ENCODE measurements at regions not wholly inside any gene's neighbourhood (a gene's known extent, or its start where the extent isn't known, plus 50 kb on each side); places are given as distances from the start of the nearest gene placed in this dataset.
A peak's percentile ranks its signal among the peaks of the same experiment; 100 is the strongest.
"Not testable (repeated sequence)": the region's sequence is repeated elsewhere in the genome, so short reads cannot be mapped to it uniquely, and the experiment has no call there.

DNA sequence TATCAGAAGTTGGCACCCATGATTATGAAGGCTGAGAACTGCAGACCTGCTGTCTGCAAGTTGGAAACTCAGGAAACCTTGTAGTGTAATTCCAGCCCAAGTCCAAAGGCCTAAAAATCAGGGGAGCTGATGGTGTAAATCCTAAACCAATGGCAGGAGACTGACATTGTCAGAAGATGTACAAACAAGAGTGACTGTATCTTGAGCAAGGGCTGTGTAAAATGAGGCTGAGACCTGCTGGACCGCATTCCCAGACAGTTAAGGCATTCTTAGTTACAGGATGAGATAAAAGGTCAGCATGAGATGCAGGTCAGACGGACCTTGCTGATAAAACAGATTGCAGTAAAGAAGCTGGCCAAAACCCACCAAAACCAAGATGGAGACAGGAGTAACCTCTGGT is 147.7 kb downstream of the COG6 start:
- DNase-seq = no peak

DNA sequence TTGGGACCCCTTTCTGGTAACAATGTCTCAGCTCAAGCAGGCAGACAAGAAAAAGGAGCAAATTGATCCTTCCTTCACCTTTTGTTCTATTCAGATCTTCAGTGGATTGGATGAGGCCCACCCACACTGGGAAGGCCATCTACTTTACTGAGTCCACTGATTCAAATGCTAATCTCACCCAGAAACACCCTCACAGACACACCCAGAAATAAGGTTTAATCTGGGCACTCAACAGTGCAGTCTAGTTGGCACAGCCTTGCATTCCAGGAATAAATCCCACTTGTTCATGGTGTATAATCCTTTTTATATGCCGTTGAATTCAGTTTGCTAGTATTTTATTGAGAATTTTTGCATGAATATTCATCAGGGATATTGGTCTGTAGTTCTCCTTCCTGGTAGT is 148.4 kb downstream of the COG6 start:
- no peak for DNase-seq

DNA sequence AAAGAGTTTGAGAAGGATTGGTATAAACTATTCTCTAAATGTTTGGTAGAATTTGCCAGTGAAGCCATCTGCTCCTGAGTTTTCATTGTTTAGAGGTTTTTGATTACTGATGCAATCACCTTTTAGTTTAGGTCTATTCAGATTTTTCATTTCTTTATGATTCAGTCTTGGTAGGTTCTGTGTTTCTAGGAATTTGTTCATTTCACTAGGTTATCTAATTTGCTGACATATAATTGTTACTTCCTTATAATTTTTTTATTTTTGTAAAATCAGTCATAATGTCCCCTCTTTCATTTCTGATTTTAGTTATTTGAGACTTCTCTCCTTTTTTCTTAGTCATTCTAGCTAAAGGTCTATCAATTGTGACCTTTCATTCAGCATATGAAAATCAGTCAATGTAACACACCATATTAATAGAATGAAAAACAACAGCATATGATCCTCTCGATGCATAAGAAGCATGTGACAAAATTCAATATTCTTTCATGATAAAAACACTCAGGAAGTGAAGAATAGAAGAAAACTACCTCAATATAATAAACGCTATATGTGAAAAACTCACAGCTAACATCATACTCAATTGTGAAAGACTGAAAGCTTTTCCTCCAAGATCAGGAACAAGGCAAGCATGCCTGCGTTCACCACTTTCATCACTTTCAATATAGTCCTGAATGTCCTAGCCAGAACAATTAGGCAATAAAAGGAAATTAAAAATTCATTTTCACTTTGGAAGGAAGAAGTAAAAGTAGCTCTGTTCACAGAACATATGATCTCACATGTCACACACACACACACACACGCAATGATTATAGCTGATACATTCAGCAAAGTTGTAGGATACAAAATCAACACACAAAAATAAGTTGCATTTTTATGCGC is 149.1 kb downstream of the COG6 start:
- no peak for DNase-seq

DNA sequence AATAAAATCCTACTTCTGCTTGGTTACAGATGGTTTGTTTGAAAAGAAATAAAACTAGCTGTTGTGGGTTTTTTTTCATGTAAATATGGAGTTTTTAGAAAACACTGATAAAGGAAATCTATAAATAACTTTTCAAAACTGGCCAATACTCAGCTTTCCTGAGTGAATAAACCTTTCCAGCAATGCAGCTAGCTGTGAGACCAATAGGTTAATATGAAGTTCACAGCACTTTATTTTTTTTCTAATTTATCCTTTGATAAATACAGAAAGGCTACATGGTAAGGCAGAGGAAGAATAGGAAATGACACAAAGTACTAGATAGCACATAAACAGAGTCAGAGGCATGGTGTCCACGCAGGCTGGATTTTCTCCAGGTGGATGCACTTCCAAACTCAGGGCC is 154.0 kb downstream of the COG6 start:
- DNase-seq = no peak

DNA sequence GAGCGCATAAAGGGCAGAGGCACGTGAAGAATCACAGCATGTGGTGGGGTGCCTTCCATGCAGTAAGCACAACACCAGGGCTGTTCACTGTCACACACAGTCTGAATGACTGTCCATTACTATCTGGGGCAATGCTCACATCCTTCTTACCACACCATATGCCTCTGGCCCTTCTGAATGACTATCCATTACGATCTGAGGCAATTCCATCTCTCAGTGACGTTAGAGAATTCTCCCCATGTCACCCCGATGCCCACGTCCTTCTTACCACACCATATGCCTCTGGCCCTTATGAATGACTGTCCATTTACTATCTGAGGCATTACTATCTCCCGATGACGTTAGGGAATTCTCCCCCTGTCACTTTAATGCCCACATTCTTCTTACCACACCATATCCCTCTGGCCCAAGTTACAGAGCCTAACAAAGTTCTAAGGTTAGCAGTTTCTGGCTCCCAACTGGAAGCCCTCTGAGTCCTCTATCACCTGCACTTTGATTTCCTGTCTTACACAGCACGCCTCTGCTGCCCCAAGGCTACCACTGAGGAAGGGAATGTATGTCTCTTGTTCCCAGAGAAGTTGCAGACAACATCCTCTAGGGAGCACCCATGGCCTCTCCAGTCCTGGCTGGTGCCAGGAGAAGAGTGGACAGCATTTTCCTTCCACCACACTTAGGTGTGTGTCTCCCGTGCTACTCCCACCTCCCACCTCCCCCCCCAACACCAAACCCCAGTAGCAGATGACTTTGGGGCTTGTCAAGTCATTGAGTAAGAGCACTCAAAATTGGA is 154.8 kb downstream of the COG6 start:
- no peak for DNase-seq

DNA sequence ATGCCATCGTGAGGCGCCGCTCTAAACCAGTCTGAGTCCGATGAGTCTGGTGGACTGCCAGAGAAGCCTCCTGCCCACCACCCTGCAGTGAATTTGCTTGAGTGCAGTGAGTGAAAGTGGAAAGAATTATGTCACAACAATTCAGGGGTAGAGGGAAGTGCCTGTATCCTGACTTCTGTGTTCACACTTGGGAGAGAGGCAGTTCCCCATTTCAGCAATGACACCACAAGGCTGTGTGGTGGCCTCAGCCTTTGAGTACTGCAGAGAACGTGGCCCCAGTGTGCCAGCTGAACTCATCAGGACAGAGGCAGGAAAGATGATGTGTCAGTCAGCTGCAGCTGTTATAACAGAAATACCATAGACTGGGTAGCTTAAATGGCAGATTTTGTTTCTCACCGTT is 155.6 kb downstream of the COG6 start:
- no peak for DNase-seq

DNA sequence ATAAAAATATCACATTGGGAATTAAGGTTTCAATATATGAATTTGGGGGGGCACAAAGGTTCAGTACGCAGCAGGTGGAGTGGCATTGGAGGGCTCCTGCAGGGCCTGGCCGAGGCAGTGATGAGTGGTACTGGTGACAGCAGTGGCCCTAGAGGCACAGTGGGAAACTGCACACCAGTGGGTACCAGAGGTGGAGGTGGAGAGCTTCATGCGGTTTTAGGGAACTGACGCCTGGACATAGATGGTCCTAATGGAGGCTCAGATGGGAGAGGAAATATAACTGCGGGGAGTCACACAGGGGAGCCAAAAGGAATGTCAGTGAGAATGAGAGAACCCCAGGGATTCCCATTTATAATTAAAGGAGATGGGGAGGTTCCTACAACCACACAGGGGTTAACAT is 156.2 kb downstream of the COG6 start:
- no peak for DNase-seq

DNA sequence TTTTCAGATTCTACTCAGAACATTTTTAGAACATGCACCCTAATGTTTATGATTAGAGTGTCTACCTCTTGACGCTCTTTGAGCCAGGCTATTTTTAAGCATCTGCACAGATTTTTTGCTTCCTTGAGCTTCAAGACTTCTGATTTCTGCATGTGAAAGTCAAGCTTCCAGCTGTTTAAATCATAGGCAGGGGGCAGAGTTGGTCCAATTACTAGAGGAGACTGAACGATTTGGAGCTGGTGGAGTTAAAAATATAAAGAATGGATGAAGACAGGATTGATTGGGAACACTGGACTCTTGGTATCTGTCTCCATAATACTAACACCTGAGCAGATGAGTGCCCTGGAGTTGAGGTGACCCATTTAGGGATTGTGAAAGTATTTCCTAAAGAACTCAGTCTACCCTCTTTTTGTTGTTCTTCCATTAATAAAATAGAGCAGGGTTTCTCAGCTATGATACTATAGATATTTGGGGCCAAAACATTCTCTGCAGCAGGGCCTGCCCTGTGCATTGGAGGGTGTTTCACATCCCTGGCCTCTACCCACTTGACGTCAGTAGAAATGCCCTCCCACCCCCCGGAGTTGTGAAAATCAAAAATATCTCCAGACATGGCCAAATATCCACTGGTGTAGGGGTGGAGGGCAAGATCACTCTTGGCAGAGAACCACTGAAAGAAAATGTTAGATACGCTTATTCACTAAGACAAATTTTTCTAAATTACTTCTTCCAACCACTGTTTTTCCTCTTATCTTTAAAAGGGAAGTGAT is 160.1 kb downstream of the COG6 start:
- DNase-seq = no peak

DNA sequence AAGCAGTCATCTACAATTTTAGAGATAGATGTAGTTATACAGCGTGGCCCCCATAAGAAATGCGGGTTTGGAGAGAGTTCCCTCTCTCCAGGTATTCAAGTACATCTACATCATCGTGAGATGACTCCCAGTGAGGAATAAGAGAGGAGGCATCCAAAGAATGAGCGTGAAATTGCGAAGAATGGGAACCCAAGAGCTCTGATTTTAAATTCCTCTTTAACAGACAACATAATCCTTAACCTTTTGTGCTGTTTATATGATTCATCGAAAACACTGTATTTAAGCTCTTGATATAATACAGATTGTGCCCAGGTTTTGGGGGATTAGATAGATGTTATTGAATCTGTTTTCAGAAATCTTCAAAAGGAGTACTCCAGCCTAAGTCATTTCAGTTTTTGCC is 161.5 kb downstream of the COG6 start:
- DNase-seq = no peak

DNA sequence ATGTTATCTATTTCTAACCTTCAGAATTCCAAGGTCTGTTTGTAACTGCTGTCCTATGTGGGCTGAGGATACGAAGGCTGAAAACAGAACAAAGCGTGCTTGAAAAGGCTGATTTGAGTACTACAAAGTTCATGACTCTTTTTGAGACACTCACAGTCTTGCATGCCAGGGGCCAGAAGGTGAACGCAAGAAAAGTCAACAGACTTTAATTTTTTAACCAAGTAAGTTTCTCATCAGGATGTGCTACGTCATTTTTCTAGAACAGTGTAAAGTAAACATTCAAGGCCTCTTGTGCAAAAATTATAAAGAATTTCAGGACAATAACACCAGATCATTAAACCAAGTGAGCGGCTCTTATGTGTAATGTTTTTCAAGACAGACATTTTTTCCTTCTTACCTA is 163.5 kb downstream of the COG6 start:
- no peak for DNase-seq

DNA sequence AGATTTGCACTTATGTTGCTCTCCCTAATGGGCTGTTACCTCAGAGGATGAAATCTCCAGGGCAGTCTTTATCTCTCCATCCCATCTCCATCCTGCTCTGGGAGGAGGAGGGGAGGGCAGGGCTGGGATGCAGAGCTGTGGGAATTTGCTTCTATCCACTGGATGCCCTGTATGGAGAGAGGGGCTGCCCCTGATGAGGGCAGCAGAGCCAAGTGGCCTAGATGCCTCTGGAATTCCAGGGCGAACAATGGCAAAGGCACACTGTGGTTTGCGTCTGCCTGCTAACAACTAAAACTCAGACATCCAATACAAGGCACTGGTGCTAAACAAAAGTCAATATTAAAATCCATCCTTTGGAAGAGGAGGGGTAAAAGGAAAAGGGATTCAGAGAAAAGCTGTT is 165.1 kb downstream of the COG6 start:
- no peak for DNase-seq

DNA sequence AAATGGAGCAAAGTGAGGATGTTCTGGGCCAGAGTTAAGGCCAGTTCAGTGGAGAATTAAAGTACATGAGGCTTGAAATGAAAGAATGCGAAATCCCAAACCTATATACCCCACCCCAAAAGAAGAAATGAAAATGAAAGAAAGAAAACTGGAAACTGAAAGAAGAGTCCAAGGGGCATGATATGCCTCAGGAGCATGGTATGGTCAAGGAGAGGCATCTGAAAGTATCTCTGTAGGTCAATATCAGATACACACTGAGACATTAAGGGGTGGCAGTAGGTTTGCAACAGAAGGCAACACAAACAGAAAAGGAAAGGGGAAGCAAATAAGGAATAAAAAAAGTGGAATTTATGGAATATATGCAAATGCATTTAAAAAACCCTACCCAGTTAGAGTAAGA is 166.5 kb downstream of the COG6 start:
- no peak for DNase-seq

DNA sequence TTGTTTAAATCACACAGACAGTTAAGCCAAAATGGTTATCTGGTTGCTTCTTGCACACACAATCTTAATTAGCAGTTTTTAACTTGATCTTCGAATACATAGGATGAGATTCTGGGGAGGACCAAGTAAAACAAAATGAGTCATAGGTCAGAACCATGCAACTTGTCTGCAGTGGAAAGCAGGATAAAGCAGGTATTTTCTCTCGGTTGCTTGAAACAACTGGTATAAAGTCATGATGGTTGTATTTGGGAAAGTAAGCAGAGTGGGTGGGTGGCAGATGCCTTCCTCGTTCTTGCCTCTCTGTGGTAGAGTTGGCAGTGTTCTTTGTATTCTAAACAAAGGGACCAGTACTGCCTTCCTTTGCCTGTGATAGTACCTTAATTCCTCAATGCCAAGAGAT is 167.0 kb downstream of the COG6 start:
- DNase-seq = no peak

DNA sequence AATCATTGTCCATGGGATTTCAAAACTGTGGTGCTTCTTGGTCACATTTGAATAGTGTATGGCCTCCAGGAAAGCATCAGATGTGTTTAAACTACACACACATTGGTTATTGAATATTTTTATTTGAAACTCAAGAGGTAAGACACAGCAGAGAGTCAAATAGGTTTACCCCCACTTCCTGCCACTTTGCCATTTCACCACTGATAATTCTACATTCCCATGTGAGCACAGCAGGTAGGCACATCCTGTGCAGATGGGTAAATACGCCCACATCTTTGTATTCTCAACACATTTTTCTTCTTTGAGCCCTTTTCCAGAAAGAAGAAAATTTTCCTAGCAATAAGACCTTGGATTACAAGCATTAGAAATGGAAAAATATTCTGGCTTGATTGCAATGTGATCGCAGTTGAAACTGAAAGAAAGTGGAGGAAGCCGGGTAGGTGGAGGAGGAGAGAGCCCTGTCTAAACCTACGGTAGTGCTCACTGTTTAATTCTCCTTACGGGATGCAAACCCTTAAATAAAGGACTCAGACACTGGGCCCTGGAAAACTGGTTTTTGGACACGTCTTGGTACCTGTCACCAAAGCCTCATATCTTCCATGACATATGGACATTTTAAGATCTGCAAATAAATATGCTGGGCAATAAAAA is 167.7 kb downstream of the COG6 start:
- DNase-seq = no peak

DNA sequence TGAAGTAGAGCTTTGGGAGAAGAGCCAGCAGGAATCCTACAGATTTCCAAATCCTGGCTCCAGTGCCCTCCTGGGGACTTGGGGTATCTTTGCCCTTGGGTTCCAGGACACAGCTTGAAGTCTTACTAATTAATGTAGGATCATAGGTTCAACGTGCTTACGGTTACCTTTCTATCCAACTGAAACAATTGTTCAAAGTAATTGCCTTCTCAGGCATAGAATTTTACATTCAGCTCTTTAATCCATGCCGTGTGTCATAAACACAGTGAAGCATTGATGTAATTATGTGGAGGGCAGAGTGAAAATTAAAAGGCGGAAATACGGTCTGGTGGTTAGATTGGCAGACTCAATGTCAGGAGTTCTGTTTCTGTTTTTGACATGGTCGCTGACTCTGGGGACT is 170.4 kb downstream of the COG6 start:
- no peak for DNase-seq

DNA sequence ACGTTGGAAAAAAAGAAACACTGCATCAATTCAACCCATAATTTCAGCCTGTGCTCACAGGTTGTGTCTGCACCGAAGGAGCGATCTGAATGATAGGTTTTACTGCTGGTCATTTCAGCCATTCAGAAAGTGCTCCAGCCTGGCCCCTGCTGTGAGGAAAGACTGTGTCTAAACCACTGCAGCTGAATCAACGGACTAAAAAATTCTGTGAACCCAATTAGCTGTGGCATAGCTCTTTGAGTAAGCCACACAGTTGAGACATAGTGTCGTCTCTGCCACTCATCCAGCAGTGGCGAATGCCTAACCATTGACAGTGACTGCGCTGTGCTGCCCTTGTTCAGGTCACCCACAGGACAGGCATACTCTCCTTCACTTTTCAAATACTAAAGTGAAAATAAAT is 179.8 kb downstream of the COG6 start:
- no peak for DNase-seq

DNA sequence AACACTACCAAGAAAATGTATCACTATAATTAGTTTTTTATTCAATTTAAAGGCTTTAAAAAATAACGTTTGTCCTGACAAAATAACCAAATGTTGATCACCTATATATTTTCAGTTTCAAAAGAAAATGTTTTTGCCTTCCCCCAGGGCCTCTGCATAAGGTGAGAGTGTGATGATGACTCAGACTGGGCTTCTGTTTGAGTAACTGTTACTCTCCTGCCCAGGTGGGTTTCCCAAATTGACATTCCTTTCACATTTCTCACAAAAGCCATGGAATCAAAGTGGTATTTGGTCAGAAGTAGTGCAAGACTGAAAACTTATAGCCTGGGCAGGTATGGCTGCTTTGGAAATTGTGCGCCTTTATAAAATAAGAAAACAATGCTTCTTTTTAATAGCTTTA is 180.6 kb downstream of the COG6 start:
- no peak for DNase-seq

DNA sequence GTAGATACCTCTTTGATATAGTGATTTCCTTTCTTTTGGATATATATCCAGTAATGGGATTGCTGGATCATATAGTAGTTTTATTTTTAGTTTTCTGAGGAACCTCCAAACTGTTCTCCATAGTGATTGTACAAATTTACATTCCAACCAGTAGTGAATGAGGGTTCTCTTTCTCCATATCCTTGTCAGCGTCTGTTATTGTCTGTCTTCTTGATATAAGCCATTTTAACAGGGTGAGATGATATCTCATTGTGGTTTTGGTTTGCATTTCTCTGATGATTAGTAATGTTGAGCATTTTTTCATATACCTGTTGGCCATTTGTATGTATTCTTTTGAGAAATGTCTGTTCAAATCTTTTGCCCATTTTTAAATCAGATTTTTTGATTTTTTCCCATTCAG is 182.4 kb downstream of the COG6 start:
- DNase-seq = not testable (repeated sequence)

DNA sequence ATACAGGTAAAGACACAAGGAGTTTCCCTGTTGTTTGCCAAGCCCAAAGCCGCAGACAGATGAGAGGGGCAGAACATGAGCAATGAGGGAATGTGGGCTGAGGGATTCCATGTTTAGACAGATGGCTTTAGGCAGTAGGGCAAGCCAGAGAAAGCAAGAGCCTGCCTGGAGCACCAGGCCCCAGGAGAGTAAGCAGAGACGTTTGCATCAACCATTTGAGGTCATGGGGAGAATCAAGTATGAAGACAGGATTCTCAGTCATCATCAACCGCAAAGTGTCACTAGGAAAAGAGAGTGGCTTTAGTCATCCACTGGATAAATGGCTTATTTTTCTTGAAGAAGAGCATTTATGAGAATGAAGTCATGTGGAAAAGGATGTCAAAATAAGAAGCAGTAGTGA is 184.7 kb downstream of the COG6 start:
- DNase-seq = peak; percentile 47

DNA sequence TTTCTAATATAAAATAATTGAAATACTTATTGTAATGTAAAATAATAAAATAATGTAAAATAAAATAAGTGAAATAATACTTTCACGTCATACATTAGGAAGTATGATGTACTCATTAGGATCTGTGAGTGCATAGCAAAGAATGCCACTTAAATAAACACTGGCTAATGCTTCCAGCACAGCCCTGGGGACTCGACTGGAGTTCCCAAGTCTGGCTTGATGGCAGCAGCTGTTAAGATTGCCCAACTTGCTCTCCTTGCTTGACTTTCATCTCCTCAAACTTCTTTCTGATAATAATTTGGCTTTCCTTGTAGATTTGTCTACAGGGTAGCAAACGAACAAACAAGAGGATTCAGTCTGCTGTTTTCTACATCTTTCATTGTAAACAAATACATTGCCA is 191.9 kb downstream of the COG6 start:
- no peak for DNase-seq

DNA sequence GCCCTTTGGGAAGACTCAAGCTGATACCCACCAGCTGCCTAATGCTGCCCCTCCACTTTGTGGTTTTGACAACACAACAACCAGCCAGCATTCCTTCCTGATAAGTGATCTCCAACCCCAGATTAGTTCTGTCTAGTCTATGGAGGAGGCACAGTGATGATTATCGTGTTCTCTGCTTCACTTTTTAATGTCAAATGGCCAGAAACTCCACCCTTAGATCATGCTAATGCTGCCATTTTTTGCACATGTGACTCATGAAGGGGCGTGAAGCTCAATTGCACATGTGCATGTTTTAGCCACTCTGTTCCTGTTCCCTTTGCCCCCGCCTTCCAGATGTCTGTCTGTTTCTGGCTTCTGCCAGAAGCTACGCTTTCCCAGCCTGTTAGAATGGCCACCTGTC is 199.8 kb downstream of the COG6 start:
- DNase-seq = no peak

DNA sequence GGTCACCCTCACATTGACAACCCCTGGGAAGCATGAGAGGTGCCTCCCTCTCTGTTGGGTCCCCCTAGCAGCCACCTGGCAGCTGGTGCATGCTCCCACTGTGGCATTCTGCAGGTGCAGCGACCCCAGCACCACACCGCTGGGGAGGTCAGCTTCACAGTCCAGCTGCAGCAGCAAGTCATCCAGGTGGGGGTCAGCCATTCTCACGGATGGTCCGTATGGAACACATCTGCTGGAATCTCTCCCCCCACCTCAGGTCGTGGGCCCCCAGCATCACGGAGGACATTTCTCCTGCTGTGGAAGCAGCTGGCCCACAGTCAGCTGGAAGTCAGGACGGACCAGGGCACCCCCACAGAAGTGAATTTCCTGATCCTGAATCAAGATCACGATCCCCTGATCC is 201.3 kb downstream of the COG6 start:
- DNase-seq = no peak

DNA sequence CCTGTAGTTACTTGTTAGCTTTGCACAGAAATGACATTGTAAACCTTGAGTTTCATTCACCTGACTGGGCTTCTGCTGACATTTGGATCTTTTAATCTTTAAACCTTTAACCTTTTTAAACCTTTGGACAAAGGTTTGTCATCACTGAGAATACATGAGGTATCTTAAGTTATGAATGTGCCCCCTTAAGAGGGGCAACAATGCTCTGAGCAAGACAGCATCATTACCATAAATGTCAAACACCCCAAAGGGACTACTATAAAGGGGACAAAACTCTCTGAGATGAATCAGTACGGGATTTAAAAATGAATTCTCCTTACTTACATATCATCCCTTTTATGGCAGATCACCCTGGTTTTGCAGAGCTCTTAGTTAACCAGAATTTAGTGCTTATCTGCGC is 203.3 kb downstream of the COG6 start:
- no peak for DNase-seq
